HEK293 (cell line): ENCODE measurements at regions not wholly inside any gene's neighbourhood (a gene's known extent, or its start where the extent isn't known, plus 50 kb on each side); places are given as distances from the start of the nearest gene placed in this dataset.

Experiments used
- CTCF ChIA-PET: fragments of 350-600 bp; formaldehyde crosslinking; extraction: SDS; loops from one replicate; lab custom pipeline; 2021; ENCODE audit warnings: antibody characterized with exemption; lab: Yijun Ruan, JAX
- POLR2A ChIA-PET: fragments of 300-600 bp; formaldehyde crosslinking; extraction: SDS; loops from one replicate; lab custom pipeline; 2020; ENCODE audit warnings: antibody characterized with exemption, inconsistent platforms; lab: Yijun Ruan, JAX
- H3K27ac ChIP-seq: fragments of 200-500 bp; sonication (Bioruptor generic); 2 replicates; pipeline ENCODE4 v1.5.1; 2014; ENCODE audit warnings: low read depth, low read length, control low read depth, inconsistent platforms; ENCODE audit errors: extremely low read depth
- H3K36me3 ChIP-seq, 2 experiments: fragments of 200-500 bp in 1 of 2; sonication (Bioruptor generic) in 1 of 2; 1 replicate in 1 of 2; 2 replicates in 1 of 2; pipeline ENCODE4 v1.5.1; 2014 to 2017; ENCODE audit warnings: inconsistent platforms in 2 of 2, low read length in 2 of 2; ENCODE audit not compliant: control insufficient read depth in 2 of 2, insufficient read depth in 1 of 2
- H3K4me1 ChIP-seq: fragments of 200-500 bp; sonication (Bioruptor generic); 2 replicates; pipeline ENCODE4 v1.5.1; 2014; ENCODE audit warnings: mild to moderate bottlenecking, low read length, inconsistent platforms; ENCODE audit not compliant: control insufficient read depth, insufficient read depth
- H3K4me3 ChIP-seq: 2 replicates; pipeline ENCODE4 v1.5.1; 2011; ENCODE audit warnings: low read depth, mild to moderate bottlenecking, control low read depth, low read length, moderate library complexity
- H3K9me3 ChIP-seq: fragments of 200-500 bp; sonication (Bioruptor generic); 2 replicates; pipeline ENCODE4 v1.5.1; 2014; ENCODE audit warnings: low read depth, low read length, inconsistent platforms; ENCODE audit not compliant: control insufficient read depth, insufficient read depth
- FEZF1 ChIP-seq: fragments of 450-650 bp; formaldehyde crosslinking; IDR thresholded peaks from 2 replicates; pipeline ENCODE4 v1.5.1; 2016; ENCODE audit warnings: missing biosample characterization, missing genetic modification characterization
- GLIS1 ChIP-seq: fragments of 450-650 bp; formaldehyde crosslinking; IDR thresholded peaks from 2 replicates; pipeline ENCODE4 v1.5.1; 2016; ENCODE audit warnings: missing biosample characterization, missing genetic modification characterization
- MEIS1 ChIP-seq: sonication (generic); formaldehyde crosslinking; IDR thresholded peaks from 2 replicates; pipeline ENCODE4 v1.8.1; 2022; ENCODE audit warnings: missing genetic modification reagents, mild to moderate bottlenecking, borderline replicate concordance
- PRDM6 ChIP-seq: fragments of 450-650 bp; formaldehyde crosslinking; IDR thresholded peaks from 2 replicates; pipeline ENCODE4 v1.5.1; 2017; ENCODE audit warnings: missing biosample characterization, missing genetic modification characterization
- SP7 ChIP-seq: fragments of 450-650 bp; formaldehyde crosslinking; IDR thresholded peaks from 2 replicates; pipeline ENCODE4 v1.5.1; 2016; ENCODE audit warnings: missing biosample characterization, missing genetic modification characterization
- TRIM28 ChIP-seq: IDR thresholded peaks from 2 replicates; pipeline ENCODE4 v1.6.1; 2011; ENCODE audit warnings: low read length, control low read depth, borderline replicate concordance
- ZBTB11 ChIP-seq: fragments of 450-650 bp; formaldehyde crosslinking; conservative IDR thresholded peaks from 2 replicates; pipeline ENCODE4 v1.5.1; 2016; ENCODE audit warnings: low read depth, missing biosample characterization, missing genetic modification characterization
- ZBTB44 ChIP-seq: fragments of 450-650 bp; IDR thresholded peaks from 2 replicates; pipeline ENCODE4 v1.5.1; 2018; ENCODE audit warnings: missing biosample characterization, mild to moderate bottlenecking, missing genetic modification characterization
- ZBTB49 ChIP-seq: fragments of 450-650 bp; formaldehyde crosslinking; IDR thresholded peaks from 2 replicates; pipeline ENCODE4 v1.5.1; 2016; ENCODE audit warnings: missing biosample characterization, missing genetic modification characterization, low read depth
- ZNF155 ChIP-seq: fragments of 450-650 bp; formaldehyde crosslinking; IDR thresholded peaks from 2 replicates; pipeline ENCODE4 v1.5.1; 2016; ENCODE audit warnings: missing biosample characterization, missing genetic modification characterization
- ZNF169 ChIP-seq: fragments of 450-650 bp; formaldehyde crosslinking; IDR thresholded peaks from 2 replicates; pipeline ENCODE4 v1.5.1; 2016; ENCODE audit warnings: missing biosample characterization, missing genetic modification characterization
- ZNF214 ChIP-seq: fragments of 450-650 bp; formaldehyde crosslinking; IDR thresholded peaks from 2 replicates; pipeline ENCODE4 v1.5.1; 2017; ENCODE audit warnings: missing biosample characterization, mild to moderate bottlenecking, missing genetic modification characterization, borderline replicate concordance
- ZNF266 ChIP-seq: fragments of 450-650 bp; formaldehyde crosslinking; IDR thresholded peaks from 2 replicates; pipeline ENCODE4 v1.5.1; 2016; ENCODE audit warnings: missing biosample characterization, missing genetic modification characterization, low read depth
- ZNF292 ChIP-seq: fragments of 450-650 bp; formaldehyde crosslinking; IDR thresholded peaks from 2 replicates; pipeline ENCODE4 v1.5.1; 2016; ENCODE audit warnings: low read depth, missing biosample characterization, missing genetic modification characterization, borderline replicate concordance
- ZNF324 ChIP-seq: fragments of 450-650 bp; formaldehyde crosslinking; IDR thresholded peaks from 2 replicates; pipeline ENCODE4 v1.5.1; 2016; ENCODE audit warnings: missing biosample characterization, missing genetic modification characterization
- ZNF514 ChIP-seq: fragments of 450-650 bp; formaldehyde crosslinking; IDR thresholded peaks from 2 replicates; pipeline ENCODE4 v1.5.1; 2016; ENCODE audit warnings: missing biosample characterization, missing genetic modification characterization
- ZSCAN16 ChIP-seq: fragments of 450-650 bp; formaldehyde crosslinking; IDR thresholded peaks from 2 replicates; pipeline ENCODE4 v1.5.1; 2016; ENCODE audit warnings: missing biosample characterization, missing genetic modification characterization

- TF ChIP-seq ZBTB11 (tag by site-specific recombination), result no peak
- no peak for TF ChIP-seq ZNF169 (tag by site-specific recombination)
- TF ChIP-seq PRDM6 (tag by site-specific recombination), result peak; percentile 32; the same call in 1 of the 2 replicates
- TF ChIP-seq ZSCAN16 (tag by site-specific recombination), result no peak
- TF ChIP-seq FEZF1 (tag by site-specific recombination), result peak; percentile 31; the same call in 1 of the 2 replicates
- no peak for TF ChIP-seq ZBTB49 (tag by site-specific recombination)
- TF ChIP-seq SP7 (tag by site-specific recombination), result peak; percentile 66
Observed at GRCh38 chr2:186347472-186347871, 138.6 kb upstream of the ZC3H15 start (continued).

GRCh38 chr2:186348200-186348599 is 137.9 kb upstream of the ZC3H15 start:
- Histone ChIP-seq H3K27ac (no peak overlapping the region), H3K9me3 (no peaks in the 10 kb centered on the region), H3K4me3 (no peak overlapping the region), H3K36me3 (no peaks in the 10 kb centered on the region), H3K4me1 (no peaks in the 10 kb centered on the region)
- ChIA-PET CTCF (no interaction called here), POLR2A (no interaction called here)
- TF ChIP-seq SP7 (tag by site-specific recombination) (no peak), ZNF514 (tag by site-specific recombination) (no peak), TRIM28 (no peak), ZNF292 (tag by site-specific recombination) (no peak), ZNF324 (tag by site-specific recombination) (no peak), MEIS1 (CRISPR knock-in tag) (no peak), ZNF266 (no peak), GLIS1 (tag by site-specific recombination) (no peak), ZNF214 (tag by site-specific recombination) (no peak), PRDM6 (tag by site-specific recombination) (no peak), ZBTB44 (tag by site-specific recombination) (no peak), ZNF155 (no peak)
